Right lobe of liver (tissue), 6 donors: ENCODE measurements at regions not wholly inside any gene's neighbourhood (a gene's known extent, or its start where the extent isn't known, plus 50 kb on each side); places are given as distances from the start of the nearest gene placed in this dataset.

ENCODE experiments used
- ATAC-seq, 4 donors: fragments of 200-7000 bp; cut with Tn5 transposase; one replicate each; pipeline ENCODE4 v1.9.1; 2020; ENCODE audit warnings: mild to moderate bottlenecking in 4 of 4, moderate library complexity in 4 of 4
- DNase-seq, 3 donors: peaks; one replicate each; pipeline ENCODE4 v3.0.0-alpha.2; 2020
- H3K27ac ChIP-seq, 3 donors: fragments of 200-600 bp; one replicate each; pipeline ENCODE4 v1.8.0; 2022
- H3K27me3 ChIP-seq, 2 donors: fragments of 200-600 bp; one replicate each; pipeline ENCODE4 v1.8.0; 2022
- H3K36me3 ChIP-seq, 4 donors: fragments of 200-600 bp; sonication (generic) in 1 of 4; one replicate each; pipeline versions ENCODE4 v1.5.1 to v1.8.0; 2017 to 2022; ENCODE audit warnings: control low read depth in 1 of 4
- H3K4me1 ChIP-seq, 4 donors: fragments of 200-600 bp; sonication (generic) in 1 of 4; one replicate each; pipeline versions ENCODE4 v1.5.1 to v1.8.0; 2017 to 2022; ENCODE audit warnings: control low read depth in 1 of 4
- H3K4me3 ChIP-seq, 3 donors: fragments of 200-600 bp; one replicate each; pipeline ENCODE4 v1.8.0; 2022
- H3K9me3 ChIP-seq, 4 donors: fragments of 200-600 bp; sonication (generic) in 1 of 4; one replicate each; pipeline versions ENCODE4 v1.5.1 to v1.8.0; 2017 to 2022; ENCODE audit warnings: control low read depth in 1 of 4
- CTCF ChIP-seq, 4 donors: fragments of 200-600 bp in 3 of 4; fragments of 450-650 bp in 1 of 4; IDR thresholded peaks; one replicate each; pipeline versions ENCODE4 v1.5.1 to v1.8.0; 2016 to 2022; ENCODE audit warnings: antibody characterized with exemption in 4 of 4, mild to moderate bottlenecking in 2 of 4
- POLR2A ChIP-seq: fragments of 450-650 bp; IDR thresholded peaks from one replicate; pipeline ENCODE4 v1.6.1; 2017; ENCODE audit warnings: antibody characterized with exemption, mild to moderate bottlenecking
- WGBS: methylation state at CpG from one replicate; pipeline ENCODE4 v1.1.6; 2018; ENCODE audit warnings: low coverage, low lambda C conversion rate; ENCODE audit not compliant: insufficient coverage; ENCODE audit errors: missing lambda C conversion rate; 5-methylcytosine and 5-hydroxymethylcytosine counted together
- intact Hi-C, 2 donors: fragments of 100-400 bp; cut with DNase I; formaldehyde crosslinking; loops; one replicate each; pipeline versions ENCODE4 v1.11.2 to v1.14.1; 2022
- donor health status: DM: no; HTN: yes; CAD: no.
- donor health status: DM: no; HTN: no; CAD: no.
- donor health status: DM: no; HTN: no; CAD: no.
- donor health status: DM: no; HTN: yes; CAD: no.
- donor health status: DM: no; HTN: yes; CAD: no.

GRCh38 chr5:101393795-101394450 lies 490.8 kb upstream of the ST8SIA4 start:
- TF ChIP-seq CTCF (IDR thresholded peaks at IDR 0.05), result no peak
- no peak for TF ChIP-seq POLR2A
- WGBS, result 42% methylated on average over 5 of the region's 5 CpGs
- Histone ChIP-seq H3K4me1 (no peaks in the 10 kb centered on the region), H3K27ac (no peak overlapping the region), H3K27me3 (no peaks in the 10 kb centered on the region), H3K9me3 (no peaks in the 10 kb centered on the region), H3K36me3 (no peaks in the 10 kb centered on the region), H3K4me3 (no peak overlapping the region)
- intact Hi-C loops, result no loop called here
- ATAC-seq (no peak), DNase-seq (no peak)

GRCh38 chr5:101390151-101390908 lies 487.2 kb upstream of the ST8SIA4 start:
- H3K27me3 ChIP-seq, result no peaks in the 10 kb centered on the region
- no peaks in the 10 kb centered on the region for H3K36me3 ChIP-seq
- WGBS, result 6% methylated on average over 4 of the region's 4 CpGs
- no peak overlapping the region for H3K27ac ChIP-seq
- ATAC-seq (peak; percentile 50 to 70 (median 59)), DNase-seq (no peak)
- H3K9me3 ChIP-seq, result no peaks in the 10 kb centered on the region
- H3K4me3 ChIP-seq, result no peak overlapping the region
- no peaks in the 10 kb centered on the region for H3K4me1 ChIP-seq
- intact Hi-C loops, result no loop called here
- no peak for TF ChIP-seq POLR2A
- TF ChIP-seq CTCF (IDR thresholded peaks at IDR 0.05), result peak; percentile 42 to 65 (median 54)

- ATAC-seq (no peak), DNase-seq (no peak)
- no peaks in the 10 kb centered on the region for H3K36me3 ChIP-seq
- intact Hi-C loops, result no loop called here
- H3K27ac ChIP-seq, result no peak overlapping the region
- 88% methylated on average over 1 of the region's 1 CpG for WGBS
- no peaks in the 10 kb centered on the region for H3K4me1 ChIP-seq
- no peak for TF ChIP-seq CTCF (IDR thresholded peaks at IDR 0.05)
- TF ChIP-seq POLR2A, result no peak
- H3K4me3 ChIP-seq, result no peak overlapping the region
- H3K9me3 ChIP-seq, result no peaks in the 10 kb centered on the region
- no peaks in the 10 kb centered on the region for H3K27me3 ChIP-seq
These were observed 482.2 kb upstream of the ST8SIA4 start for GRCh38 chr5:101385276-101385675.

GRCh38 chr5:101370181-101370580 lies 467.1 kb upstream of the ST8SIA4 start:
- ATAC-seq, result no peak
- no peak overlapping the region for H3K4me3 ChIP-seq
- intact Hi-C loops, result no loop called here
- H3K9me3 ChIP-seq, result no peaks in the 10 kb centered on the region
- no peaks in the 10 kb centered on the region for H3K36me3 ChIP-seq
- no peak for DNase-seq
- no peaks in the 10 kb centered on the region for H3K4me1 ChIP-seq
- 34% methylated on average over 8 of the region's 8 CpGs for WGBS
- TF ChIP-seq POLR2A, result no peak
- no peak for TF ChIP-seq CTCF (IDR thresholded peaks at IDR 0.05)
- no peak overlapping the region for H3K27ac ChIP-seq
- no peaks in the 10 kb centered on the region for H3K27me3 ChIP-seq
